NCI-H2107 (cell line): ENCODE measurements at regions not wholly inside any gene's neighbourhood (a gene's known extent, or its start where the extent isn't known, plus 50 kb on each side); places are given as distances from the start of the nearest gene placed in this dataset.
"Not testable (repeated sequence)": the region's sequence is repeated elsewhere in the genome, so short reads cannot be mapped to it uniquely, and the experiment has no call there.

ENCODE experiments used
- DNase-seq: peaks from one replicate; lab custom pipeline; 2025; lab: John Stamatoyannopoulos, UW

- no peak for DNase-seq
These were observed 228.4 kb upstream of the SLC35G4 start for GRCh38 chr18:11380968-11381367.

GRCh38 chr18:11379660-11380059 lies 229.7 kb upstream of the SLC35G4 start:
- no peak for DNase-seq

GRCh38 chr18:11377766-11378540 lies 228.6 kb upstream of the PIEZO2 start:
- DNase-seq, result no peak

- DNase-seq, result no peak
These were observed 222.8 kb upstream of the PIEZO2 start for GRCh38 chr18:11372163-11372562.

- DNase-seq, result no peak
These were observed 220.2 kb upstream of the PIEZO2 start for GRCh38 chr18:11369556-11369955.

DNA sequence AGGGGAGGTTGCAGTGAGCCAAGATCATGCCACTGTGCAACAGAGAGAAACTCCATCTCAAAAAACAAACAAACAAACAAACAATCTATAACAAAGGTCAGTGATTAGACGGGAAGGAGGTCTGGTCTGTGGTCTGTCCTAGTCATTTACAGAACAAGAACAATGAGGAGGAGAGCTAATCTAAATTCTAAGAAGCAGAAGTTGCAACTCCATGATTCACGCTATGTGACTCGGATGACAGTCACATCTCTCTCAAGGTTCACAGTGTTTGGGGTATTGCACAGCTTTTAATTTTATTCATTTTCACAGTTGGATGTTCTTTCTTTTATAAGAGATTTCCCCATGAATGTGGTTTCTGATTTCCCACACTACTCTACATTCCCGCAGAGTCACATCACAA lies 218.7 kb upstream of the PIEZO2 start:
- no peak for DNase-seq

GRCh38 chr18:11367351-11367750 lies 218.0 kb upstream of the PIEZO2 start:
- DNase-seq, result no peak

DNA sequence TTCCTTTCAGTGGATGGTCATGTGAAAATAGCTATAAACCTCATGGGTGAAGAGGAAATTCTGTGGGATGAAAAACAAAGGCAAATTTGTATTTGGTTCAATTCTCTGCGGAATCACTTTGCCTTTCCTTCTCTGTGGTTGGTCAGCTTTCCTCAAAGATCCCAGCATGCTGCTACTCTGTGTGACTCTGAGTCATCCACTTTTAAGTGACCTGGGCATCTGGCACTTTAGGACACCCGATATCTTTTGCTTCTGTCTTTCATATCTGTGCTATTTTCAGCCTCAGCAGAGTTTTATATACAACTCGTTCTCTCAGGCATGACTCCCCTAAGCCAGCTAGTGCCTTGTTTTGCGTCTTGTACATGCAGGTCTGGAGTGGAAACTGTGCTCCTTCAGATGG lies 217.0 kb upstream of the PIEZO2 start:
- no peak for DNase-seq

- no peak for DNase-seq
These were observed 213.5 kb upstream of the PIEZO2 start for GRCh38 chr18:11362856-11363255.

DNA sequence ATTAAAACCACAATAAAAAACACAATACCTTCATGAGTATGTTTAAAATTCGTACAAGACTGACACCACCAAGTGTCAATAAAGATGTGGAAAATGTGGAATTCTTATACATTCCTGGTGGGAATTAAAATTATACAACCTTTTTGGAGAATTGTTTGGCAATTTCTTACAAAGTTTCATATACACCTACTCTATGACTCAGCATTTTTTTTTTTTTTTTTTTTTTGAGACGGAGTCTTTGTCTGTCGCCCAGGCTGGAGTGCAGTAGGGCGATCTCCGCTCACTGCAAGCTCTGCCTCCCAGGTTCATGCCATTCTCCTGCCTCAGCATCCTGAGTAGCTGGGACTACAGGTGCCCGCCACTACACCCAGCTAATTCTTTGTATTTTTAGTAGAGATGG lies 212.5 kb upstream of the PIEZO2 start:
- not testable (repeated sequence) for DNase-seq

DNA sequence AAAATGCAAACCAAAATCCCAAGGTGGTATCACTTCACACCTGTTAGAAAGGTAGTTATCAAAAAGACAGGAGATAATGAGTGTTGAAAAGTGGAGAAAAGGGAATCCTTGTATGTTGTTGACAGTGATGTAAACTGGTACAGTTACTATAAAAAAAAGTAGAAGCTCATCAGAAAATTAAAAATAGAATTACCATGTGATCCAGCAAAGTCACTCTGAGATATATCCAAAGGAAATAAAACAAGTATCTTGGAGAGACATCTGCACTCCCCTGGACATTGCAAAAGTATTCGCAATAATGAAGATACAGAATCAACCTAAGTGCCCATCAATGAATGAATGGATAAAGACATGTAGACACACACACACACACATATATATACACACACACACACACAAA lies 208.3 kb upstream of the PIEZO2 start:
- DNase-seq, result no peak

GRCh38 chr18:11344576-11344975 lies 195.2 kb upstream of the PIEZO2 start:
- not testable (repeated sequence) for DNase-seq

- no peak for DNase-seq
These were observed 193.7 kb upstream of the PIEZO2 start for GRCh38 chr18:11343096-11343495.

DNA sequence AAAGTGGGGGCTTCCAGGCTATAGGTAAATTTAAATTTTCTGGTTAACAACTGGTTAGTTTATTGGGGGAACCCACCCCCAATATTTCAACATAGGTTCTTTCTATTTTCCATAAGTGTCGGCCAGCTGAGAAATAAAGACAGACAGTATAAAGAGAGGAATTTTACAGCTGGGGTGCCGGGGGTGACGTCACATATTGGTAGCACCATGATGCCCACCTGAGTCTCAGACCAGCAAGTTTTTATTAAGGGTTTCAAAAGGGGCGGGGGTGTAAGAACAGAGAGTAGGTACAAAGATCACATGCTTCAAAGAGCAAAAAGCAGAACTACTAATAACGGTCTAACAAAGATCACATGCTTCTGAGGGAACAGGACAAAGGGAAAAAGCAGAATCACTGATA lies 192.7 kb upstream of the PIEZO2 start:
- DNase-seq, result not testable (repeated sequence)

GRCh38 chr18:11339188-11339775 lies 189.9 kb upstream of the PIEZO2 start:
- no peak for DNase-seq

DNA sequence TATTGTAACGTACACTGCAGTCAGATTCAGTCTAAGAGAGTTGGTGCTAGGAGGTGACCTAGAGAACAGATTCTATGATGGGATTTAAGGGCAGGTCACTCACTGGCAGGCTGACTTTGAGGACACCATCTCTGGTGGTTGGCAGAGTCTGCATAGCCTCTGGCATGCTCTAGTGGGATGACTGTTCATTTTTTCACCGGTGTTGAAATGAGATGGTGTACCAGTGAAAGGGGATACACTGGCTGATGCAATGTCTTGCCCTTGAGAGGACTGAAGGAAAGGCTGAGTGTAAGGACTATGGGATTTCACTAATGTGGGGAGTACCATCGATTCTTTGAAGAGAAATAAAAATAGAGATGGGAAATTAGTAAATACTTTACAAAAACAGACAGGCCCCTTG lies 186.9 kb upstream of the PIEZO2 start:
- no peak for DNase-seq

DNA sequence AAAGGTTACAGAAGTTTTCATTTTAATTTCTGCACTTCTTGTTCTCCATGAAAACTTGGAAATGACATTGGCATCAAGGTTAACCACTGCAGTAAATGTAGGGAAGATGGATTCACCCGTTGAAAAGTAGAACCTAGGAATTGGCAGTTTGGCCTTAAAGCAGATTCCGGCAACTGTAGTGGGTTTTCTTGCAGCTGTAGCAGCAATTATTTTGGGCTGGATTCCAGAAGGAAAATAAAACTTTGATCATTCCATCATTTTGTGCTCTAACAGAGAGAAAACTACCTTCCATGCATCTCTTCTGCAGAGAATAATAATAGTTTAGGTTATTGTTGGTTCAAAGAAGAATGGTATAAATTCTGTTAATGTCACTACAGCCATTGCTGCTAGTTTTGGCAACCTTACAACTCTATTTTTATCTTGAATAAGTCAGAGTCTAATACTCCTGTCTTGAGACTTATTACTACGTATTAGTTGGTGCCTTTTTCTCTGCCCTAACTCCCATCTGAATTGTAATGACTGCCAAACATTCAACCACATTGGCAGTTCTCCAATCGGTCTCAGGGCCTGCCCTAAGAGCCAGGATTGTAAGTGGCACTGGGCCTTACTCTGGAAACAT lies 178.1 kb upstream of the PIEZO2 start:
- DNase-seq, result no peak

DNA sequence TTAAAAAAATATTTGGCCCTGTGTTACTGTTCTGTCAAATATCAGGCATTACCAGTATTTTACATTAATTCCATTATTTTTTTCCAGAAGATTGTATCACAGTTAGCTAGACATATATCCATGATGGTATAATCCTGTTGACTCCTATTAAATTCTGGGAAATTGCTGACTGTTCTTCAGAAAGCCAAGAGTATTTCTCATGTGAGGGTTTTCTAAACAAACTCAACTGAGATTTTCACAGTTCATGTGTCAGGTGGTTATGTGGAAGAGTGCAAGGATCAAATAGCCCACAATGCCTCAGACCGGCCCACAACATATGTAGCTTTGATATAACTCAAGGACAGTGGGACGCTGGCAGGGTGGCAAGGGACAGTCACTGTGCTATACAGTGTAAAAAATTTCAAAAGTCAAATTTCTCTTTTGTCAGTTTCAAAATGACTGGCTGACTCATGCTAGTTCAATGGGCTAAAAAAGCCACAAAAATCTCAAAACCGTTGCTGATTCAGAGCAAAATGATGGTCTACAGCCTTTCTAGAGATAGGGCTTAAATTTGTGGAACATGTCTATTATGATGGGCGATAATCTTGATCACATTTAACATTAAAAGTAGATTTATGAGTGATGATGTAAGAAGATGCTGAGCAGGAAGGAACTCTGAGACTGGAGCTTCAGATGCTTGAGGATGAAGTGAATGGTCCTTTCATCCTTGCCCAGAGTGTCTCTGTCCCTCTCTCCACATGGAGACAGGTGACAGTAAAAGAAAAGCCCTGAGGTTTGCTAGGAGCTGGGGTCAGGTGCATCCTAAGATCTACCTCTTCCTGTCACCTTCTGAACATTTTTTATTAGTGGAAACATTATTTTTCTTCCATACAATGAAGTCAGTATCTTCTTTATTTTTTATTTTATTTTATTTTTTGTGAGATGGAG lies 175.8 kb upstream of the PIEZO2 start:
- DNase-seq, result no peak

DNA sequence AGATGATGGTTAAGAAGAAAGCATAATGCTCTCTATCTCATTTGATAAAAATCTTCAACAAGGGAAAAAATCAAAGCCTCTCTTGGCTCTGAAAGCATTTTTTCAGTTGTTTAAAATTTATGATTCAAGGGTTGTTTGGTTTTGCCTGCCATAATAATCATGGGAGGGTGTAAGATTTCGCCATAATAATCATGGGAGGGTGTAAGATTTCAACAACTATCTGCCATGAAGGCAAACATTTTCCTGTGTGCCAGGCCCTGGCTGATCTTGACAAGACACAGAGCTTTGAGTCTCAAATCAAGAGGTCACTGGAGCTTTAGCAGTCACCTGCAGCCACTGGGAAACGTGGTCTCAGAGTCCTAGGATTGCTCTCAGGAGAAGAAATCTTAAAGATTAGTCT lies 175.1 kb upstream of the PIEZO2 start:
- no peak for DNase-seq

GRCh38 chr18:11323359-11323819 lies 174.0 kb upstream of the PIEZO2 start:
- no peak for DNase-seq

DNA sequence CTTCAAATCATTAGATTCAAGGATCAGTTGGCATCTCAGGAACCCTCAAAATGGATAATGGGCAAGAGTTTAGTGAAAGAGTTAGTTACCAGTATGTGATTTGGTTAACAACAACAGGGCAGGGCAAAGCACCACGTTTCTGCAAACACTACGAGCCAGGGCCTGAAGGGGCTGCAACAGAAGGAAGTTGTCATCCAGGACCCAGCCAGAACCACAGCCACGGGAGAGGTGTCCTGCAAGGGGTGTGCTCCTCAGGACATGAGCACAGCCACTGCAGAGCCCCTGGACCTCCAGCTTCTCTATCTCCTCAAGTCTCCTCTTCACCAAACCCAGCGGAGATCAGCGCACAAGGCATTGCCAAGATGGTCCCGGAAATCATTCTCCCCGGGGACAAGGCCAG lies 173.3 kb upstream of the PIEZO2 start:
- DNase-seq, result no peak

DNA sequence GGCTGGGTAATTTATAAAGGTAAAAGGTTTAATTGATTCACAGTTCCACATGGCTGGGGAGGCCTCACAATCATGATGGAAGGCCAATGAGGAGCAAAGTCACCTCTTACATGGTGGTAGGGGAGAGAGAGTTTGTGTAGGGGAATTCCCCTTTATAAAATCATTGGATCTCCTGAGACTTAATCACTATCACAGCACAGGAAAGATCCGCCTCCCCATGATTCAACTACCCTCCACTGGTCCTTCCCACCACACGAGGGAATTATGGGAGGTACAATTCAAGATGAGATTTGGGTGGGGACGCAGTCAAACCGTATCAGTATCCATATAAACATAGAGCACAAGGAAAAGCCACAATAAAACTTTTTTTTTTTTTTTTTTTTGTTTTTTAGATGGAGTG lies 172.6 kb upstream of the PIEZO2 start:
- DNase-seq, result no peak
